Gastroesophageal sphincter (tissue), 3 donors: ENCODE measurements at regions not wholly inside any gene's neighbourhood (a gene's known extent, or its start where the extent isn't known, plus 50 kb on each side); places are given as distances from the start of the nearest gene placed in this dataset.

Experiments used
- CTCF ChIP-seq, 4 experiments: fragments of 200-600 bp in 2 of 4; fragments of 450-650 bp in 2 of 4; sonication (generic) in 1 of 4; IDR thresholded peaks; one replicate each; pipeline ENCODE4 v1.5.1; 2017 to 2019; ENCODE audit warnings: antibody characterized with exemption in 4 of 4, mild to moderate bottlenecking in 2 of 4, moderate library complexity in 2 of 4
- POLR2A ChIP-seq, 2 donors: fragments of 450-650 bp; IDR thresholded peaks; one replicate each; pipeline ENCODE4 v1.6.1; 2017; ENCODE audit warnings: antibody characterized with exemption in 2 of 2, mild to moderate bottlenecking in 2 of 2, moderate library complexity in 1 of 2
- POLR2AphosphoS5 ChIP-seq: sonication (generic); formaldehyde crosslinking; IDR thresholded peaks from one replicate; pipeline ENCODE4 v1.6.1; 2017; ENCODE audit warnings: antibody characterized with exemption

GRCh38 chr3:56887402-56888025 is 85.8 kb upstream of the ARHGEF3 start:
- TF ChIP-seq CTCF (IDR thresholded peaks at IDR 0.05) (no peak), POLR2AphosphoS5 (no peak), POLR2A (IDR thresholded peaks at IDR 0.05) (no peak)
